Stimulated activated CD4-positive, alpha-beta T cell treated with anti-CD3 and anti-CD28 coated beads, TNF-alpha, amount 100 ng/mL, for 1 hour (primary cell): ENCODE measurements at regions not wholly inside any gene's neighbourhood (a gene's known extent, or its start where the extent isn't known, plus 50 kb on each side); places are given as distances from the start of the nearest gene placed in this dataset.

Source experiments
- DNase-seq, 3 donors: peaks; one replicate each; pipeline ENCODE4 v3.0.0-alpha.2; 2020; ENCODE audit warnings: low read depth in 3 of 3, low spot score in 1 of 3

- DNase-seq: no peak
Observed at GRCh38 chr2:8281950-8282857, 399.7 kb upstream of the ID2 start.

DNA sequence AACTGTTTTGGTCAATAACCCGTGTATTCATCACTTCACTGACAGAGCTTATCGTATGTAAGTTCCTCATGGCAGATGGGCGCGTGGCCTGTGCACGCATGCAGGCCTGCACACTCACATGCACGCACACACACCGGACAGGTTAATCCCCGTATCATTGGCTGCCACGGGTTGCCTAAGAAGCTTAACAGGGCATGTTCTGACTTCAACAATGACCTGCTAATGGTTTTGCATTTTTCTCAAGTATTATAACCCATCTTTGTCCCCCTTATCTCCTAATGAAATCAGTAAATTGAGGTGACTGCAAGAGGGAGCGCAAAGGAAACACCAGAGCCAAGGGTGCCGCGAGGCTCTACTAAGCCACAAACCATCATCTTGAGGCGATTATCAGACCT, 399.0 kb upstream of the ID2 start:
- DNase-seq: no peak

DNA sequence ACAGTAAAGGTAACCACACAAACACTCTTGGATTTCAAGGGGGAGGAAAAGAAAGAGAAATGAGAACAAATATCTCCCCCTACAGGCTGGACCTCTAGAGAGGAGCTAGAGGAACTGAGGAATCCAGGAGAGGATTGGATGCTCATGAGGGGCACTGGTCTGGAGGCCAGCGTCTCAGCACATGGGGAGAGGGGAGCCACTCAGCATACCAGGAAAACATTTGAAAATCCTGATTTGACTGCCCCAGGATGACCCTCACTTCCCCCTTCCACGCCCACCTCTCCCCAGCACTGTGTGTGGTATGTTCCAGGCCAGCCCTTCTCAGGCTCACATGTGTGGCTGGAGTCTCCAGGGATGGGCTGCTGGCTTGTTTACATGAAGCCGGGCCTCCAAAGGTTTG, 396.8 kb upstream of the ID2 start:
- DNase-seq: no peak

GRCh38 chr2:8285898-8286297, 396.0 kb upstream of the ID2 start:
- no peak for DNase-seq

DNA sequence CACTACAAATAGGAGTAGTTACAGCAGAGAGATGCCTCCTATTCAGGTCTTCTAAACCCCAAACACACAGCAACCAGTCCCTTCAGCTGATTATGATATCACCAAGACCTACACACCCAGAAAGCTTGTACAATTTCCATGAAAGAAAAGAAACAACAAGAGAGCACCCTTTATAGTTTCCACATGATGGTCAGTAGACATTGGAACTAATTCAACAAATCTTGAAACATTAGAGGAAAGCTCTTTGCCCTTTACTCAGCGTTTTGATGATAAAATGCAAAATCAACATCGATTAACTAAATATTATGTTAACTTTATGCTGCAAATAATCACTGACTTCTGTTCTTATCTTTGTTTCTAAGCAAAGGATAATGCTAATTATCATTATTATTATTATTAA, 393.6 kb upstream of the ID2 start:
- no peak for DNase-seq

DNA sequence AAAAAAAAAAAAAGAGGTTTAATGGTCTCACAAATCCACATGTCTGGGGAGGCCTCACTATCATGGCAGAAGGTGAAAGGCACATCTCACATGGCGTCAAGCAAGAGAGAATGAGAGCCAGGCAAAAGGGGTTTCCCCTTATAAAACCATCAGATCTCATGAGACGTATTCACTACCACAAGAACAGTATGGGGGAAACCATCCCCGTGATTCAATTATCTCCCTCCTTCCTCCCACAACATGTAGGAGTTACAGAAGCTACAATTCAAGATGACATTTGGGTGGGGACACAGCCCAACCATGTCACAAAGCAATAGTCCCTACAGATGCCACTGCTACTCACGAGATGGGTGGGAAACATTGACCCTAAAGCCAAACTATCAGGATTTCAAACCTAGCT, 392.7 kb upstream of the ID2 start:
- no peak for DNase-seq

DNA sequence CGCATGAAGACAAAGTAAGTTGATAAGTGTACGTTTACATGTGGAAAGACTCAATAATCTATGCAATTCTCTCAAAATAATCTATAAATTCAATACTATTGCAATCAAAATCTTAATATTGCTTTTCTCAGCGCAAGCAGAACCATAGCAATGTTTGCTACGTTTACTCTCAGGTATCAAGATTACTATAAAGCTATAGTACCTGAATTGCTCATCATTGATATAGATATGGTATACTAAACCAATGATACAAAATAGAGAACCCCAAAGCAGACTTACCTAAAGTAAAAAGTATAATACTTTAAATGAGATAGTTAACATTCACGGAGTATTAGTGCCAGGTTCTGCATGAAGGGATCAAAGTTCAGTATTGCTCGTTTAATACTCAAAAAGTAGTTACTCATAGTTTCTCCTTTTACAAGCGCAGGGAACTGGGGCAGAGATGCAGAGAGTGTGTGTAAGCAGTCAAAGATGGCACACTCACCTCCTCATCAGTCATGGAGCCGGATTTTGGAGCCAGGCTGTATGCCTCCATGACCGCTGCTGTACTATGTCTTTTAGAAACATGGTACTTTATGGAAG, 391.0 kb upstream of the ID2 start:
- DNase-seq: no peak

GRCh38 chr2:8296306-8296705, 385.6 kb upstream of the ID2 start:
- DNase-seq: no peak

DNA sequence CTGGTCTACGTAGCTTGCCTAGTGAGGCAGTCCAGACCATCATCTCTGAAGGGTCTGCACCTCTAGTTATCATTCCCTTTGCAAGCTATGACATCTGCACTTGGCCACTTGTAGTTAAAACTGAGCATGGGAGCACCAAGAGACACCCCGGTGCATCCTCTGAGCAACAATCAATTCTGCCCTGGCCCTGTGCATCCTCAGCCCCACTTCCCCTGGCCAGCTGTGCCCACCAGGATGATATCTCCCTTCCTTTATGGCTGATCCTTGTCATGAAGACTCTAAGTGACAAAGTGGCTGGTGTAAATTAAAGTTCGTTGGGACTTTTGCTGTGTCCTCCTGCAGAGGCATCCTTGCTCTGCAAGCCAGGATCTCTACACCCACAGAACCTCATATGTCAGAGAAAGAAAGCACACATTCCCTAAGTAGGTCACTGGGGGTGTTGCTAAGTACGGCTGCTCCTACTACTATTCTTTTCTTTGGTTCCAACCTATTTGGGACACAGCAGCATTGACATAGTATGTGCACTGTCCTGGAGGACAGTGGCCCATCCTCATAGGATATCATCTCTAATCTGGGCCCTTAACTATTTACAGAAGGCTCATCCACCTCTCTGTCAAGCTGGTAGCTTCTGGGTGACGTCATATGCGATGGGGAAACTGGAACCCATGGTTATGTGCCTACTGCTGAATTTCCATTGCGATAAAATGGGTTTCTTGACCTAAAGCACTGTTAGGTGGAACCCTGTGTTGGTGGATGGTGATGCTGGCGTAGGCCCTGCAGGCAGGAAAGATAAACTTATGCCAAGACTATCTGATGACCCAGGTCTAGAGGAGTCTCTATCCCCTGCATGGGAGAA, 384.3 kb upstream of the ID2 start:
- DNase-seq: no peak

- no peak for DNase-seq
Observed at GRCh38 chr2:8298783-8299182, 383.1 kb upstream of the ID2 start.

DNA sequence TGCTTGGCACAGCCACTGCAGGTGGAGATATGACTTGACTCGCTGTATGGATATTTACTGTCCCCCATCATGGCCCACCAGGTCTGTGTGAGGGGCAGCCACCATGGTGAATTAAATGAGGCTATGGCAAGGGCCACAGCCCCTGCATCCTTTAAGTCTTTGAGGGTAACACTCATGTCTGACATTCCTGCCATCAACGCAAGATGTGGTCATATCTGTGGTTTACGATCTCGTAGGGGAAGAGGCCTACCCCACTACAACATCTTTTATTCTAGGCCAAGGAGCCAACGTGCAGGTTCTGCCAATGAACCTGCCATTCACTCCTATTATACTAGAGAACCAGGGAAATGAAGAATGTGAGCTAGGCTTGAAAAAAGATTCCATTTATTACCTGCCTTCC, 381.6 kb upstream of the ID2 start:
- DNase-seq: no peak

GRCh38 chr2:8300905-8301304, 381.0 kb upstream of the ID2 start:
- no peak for DNase-seq

GRCh38 chr2:8303322-8303832, 378.5 kb upstream of the ID2 start:
- peak; percentile 19 to 31 (median 29) for DNase-seq

GRCh38 chr2:8304821-8305766, 376.8 kb upstream of the ID2 start:
- DNase-seq: no peak

DNA sequence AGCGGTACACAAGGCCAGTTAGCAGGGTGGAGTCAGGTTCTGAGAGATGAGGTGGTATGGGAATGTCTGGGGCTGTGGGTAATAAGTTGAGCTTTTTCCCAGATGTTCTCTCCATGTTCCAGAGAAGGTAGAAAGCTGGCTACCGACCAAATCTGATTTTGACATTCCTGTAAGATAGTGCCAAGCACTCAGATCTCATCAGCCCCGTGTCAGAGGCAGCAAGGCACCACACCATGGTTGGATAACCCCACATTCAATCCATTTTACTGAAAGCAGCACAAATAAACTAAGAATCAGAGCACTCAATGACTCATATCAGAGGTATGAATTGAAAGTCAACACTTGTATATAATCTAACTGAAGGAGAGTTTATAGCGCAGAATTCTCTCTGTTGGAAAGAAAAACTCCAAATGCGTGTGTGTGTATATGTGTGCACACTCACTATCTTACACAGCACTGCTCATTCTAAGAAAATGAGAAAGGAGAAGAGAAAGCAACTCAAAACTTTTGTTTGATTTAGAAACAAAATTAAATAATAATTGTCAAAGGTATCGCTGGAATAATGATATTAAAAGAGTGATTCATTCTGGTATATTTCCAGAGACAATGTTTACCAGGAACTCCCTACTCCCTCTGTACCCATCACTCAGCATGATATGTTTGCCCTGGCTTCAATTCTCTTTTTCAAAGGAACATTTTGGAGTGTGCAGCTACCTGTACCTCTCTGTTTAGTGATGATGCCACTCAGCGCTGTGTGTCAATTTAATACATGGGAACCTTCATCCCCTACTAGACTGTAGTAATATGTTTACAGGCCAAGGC, 375.1 kb upstream of the ID2 start:
- DNase-seq: no peak

DNA sequence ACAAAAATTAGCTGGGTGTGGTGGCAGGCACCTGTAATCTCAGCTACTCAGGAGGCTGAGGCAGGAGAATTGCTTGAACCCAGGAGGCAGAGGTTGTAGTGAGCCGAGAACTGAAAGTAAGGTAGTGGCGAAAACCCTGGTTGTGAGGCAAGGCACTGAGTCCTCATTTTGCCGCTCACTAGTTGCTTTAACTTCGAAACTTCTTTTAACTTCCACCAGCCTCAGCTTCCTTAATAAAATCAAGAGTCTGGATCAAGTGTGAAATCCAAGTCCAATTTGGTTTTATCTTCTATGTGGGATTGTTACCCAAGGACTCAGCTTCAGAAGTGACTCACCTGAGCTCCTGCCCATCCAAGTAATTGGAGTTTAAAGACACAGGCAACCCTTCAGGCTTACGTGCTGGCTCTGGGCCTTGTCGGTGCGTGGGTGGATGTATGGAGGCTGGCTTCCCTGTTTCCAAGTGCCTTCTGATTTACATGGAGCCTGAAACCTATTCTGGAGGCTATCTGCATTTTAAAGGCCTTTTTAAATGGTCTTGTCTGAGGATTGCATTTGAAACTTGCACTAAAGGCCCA, 374.2 kb upstream of the ID2 start:
- DNase-seq: no peak

DNA sequence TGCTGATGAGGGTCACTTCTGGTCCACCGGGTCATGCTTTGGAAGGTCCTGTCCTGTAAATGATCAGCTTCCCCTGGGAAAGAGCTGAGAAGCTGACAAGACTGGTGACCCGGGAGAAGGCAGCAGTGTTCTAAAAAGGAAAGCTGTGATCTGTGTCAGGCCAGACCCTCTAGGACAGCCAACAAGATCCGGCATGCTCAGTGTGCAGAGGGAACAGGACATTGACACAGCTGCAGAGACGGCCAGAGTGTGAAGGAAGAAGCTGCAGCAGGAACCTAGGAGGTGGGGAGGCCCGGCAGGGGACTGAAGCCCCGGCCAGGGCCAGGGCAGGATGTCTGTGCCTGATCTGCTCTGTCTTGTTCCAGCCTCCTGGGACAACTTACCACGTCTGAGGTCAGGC, 372.7 kb upstream of the ID2 start:
- DNase-seq: no peak

GRCh38 chr2:8310557-8311455, 371.1 kb upstream of the ID2 start:
- peak in 2 of 3 donors; percentile 10 to 11 for DNase-seq
